Dendritic cell treated with granulocyte-macrophage colony-stimulating factor and Interleukin-4, amounts not matched to agents 40 ng/mL and 50 ng/mL, for 4 days (primary cell): ENCODE measurements at regions not wholly inside any gene's neighbourhood (a gene's known extent, or its start where the extent isn't known, plus 50 kb on each side); places are given as distances from the start of the nearest gene placed in this dataset.

ENCODE experiments used
- H3K27ac Mint-ChIP-seq: one replicate; pipeline ENCODE4 v1.8.0; 2022; ENCODE audit warnings: mild to moderate bottlenecking, mixed read lengths
- H3K27me3 Mint-ChIP-seq: one replicate; pipeline ENCODE4 v1.8.0; 2022; ENCODE audit warnings: mild to moderate bottlenecking, mixed read lengths
- H3K36me3 Mint-ChIP-seq: one replicate; pipeline ENCODE4 v1.8.0; 2022; ENCODE audit warnings: low read depth, mixed read lengths
- H3K4me1 Mint-ChIP-seq: one replicate; pipeline ENCODE4 v1.8.0; 2022; ENCODE audit warnings: low read depth, mixed read lengths
- H3K4me3 Mint-ChIP-seq: one replicate; pipeline ENCODE4 v1.8.0; 2022; ENCODE audit warnings: mild to moderate bottlenecking, moderate library complexity, mixed read lengths
- H3K9me3 Mint-ChIP-seq: one replicate; pipeline ENCODE4 v1.8.0; 2022; ENCODE audit warnings: mixed read lengths
- intact Hi-C: fragments of 100-400 bp; cut with micrococcal nuclease; formaldehyde crosslinking; loops from one replicate; pipeline ENCODE4 v1.15.0; 2022

DNA sequence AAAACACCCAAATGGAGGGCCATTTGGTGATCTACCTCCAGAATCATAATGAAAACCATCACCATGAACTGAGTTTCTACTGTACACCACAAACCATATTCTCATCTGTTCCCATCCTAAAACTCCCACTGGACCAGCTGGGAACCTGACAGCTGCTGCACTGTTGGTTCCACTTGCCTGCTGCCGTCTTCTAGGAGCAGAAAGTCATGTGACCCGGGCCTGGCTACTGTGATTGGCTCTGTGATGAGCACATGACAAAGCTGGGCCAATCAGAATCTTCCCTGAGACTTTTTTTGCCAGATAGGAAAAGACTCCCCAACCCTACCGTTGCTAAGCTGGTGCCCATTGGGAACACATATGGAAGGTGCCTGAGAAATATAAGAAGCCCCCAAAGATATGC is 264.2 kb downstream of the MRTFB start:
- intact Hi-C loops = no loop called here
- H3K4me1 Mint-ChIP-seq = peaks cover under 1% of the 10 kb centered on the region
- H3K27ac Mint-ChIP-seq = no peak overlapping the region
- no peaks in the 10 kb centered on the region for H3K36me3 Mint-ChIP-seq
- peaks cover 7% of the 10 kb centered on the region for H3K9me3 Mint-ChIP-seq
- H3K27me3 Mint-ChIP-seq = peaks cover 47% of the 10 kb centered on the region
- H3K4me3 Mint-ChIP-seq = no peak overlapping the region

DNA sequence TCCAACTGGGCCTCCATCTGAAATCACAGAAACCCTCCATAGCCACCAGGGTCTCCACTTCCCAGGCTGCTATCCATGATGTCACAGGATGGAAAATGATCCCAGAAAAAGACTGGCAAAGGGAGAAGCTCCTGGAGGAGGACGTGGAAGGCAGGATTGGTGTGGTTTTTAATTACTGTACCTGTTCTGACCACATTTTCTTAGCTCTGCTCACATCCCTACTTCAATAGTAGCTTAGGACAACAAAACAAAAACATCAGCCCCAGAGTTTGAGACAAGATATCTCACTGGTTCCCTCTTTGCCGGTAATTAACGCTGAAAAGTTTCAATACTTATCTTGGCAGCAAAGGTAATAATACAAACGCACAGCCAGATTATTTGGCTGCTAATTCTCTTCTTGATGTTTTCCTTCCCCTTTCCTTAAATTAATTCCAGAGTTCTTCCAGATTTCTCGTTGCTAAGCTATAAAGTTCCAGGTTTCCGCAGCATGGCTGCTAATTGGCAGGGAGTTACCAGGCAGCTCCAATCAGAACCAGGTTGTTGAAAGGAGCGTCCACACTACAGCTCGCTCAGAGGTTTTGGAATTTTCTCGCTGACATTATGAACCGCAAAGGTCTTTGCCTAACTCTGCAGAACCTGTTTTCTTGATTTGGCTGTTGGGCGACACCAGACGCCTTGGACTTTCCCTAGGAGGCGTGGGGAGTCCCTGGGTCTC is 263.4 kb downstream of the MRTFB start:
- Mint-ChIP-seq H3K27me3 (peaks cover 44% of the 10 kb centered on the region), H3K36me3 (no peaks in the 10 kb centered on the region), H3K4me3 (no peak overlapping the region), H3K4me1 (peaks cover 8% of the 10 kb centered on the region), H3K27ac (no peak overlapping the region), H3K9me3 (peaks cover 7% of the 10 kb centered on the region)
- intact Hi-C loops = no loop called here

DNA sequence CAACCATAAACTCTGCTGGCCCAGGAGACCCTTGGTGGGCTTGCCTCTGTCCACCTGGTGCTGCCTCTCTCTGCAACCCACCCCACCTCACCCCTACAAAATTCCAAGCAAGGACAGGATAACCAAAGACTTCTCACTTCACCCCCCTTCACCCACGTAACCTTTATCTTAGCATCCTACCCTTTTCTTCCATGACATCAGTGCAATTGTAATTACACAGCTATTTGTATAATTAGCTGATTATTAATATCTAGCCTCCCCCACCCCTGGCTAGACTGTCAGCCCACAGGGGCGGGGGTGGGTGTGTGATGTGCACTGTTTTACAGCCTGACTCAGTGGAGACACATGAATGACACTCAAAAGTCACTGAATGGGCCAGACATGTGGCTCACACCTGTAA is 262.2 kb downstream of the MRTFB start:
- Mint-ChIP-seq H3K9me3 (peaks cover 7% of the 10 kb centered on the region), H3K4me1 (peaks cover 9% of the 10 kb centered on the region), H3K27me3 (peaks cover 44% of the 10 kb centered on the region), H3K27ac (no peak overlapping the region), H3K4me3 (no peak overlapping the region), H3K36me3 (peaks cover 3% of the 10 kb centered on the region)
- intact Hi-C loops = no loop called here

DNA sequence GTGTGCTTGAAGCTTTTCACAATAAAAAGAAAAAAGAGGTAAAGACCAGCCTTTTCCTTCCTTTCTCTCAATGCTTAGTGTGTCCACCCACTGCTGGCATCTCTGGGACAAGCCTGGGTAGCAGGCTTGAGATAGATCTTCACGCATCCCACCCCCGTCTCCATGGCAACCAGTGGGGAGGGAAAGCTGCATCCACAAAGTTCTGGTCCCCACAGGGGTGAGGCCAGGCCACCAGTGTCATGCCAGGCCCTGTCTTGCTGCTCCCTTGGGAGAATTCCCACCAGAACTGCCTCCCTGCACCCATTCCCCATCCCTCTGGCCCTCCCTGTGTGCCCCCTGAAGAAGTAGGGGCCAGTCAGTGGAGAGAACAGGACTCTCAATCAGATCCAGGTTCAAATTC is 259.9 kb downstream of the MRTFB start:
- peaks cover 9% of the 10 kb centered on the region for H3K4me1 Mint-ChIP-seq
- no peak overlapping the region for H3K4me3 Mint-ChIP-seq

DNA sequence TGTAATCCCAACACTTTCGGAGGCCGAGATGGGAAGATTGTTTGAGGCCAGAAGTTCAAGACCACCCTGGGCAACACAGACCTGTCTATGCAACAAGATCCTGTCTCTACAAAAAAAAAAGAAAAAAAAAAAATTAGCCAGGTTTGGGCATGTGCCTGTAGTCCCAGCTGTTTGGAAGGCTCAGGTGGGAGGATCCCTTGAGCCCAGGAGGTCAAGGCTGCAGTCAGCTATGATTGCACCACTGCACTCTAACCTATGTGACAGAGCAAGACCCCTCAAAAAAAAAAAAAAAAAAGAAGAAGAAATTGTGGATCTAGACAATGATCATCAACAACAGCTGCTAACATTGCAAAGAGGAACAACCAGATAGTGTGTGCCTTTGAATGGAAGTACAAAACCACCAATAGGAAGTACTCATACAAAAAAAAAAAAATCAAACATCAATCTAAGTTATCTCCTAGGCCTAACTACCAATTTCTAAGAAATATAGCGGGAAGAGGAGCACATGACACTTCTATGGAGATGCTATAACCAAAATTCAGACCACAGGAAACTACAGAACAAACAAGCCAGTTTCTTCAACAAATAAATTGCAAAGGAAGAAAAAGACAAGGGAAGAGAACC is 258.7 kb downstream of the MRTFB start:
- Mint-ChIP-seq H3K27me3 (peaks cover 41% of the 10 kb centered on the region), H3K4me3 (no peak overlapping the region), H3K9me3 (no peaks in the 10 kb centered on the region), H3K36me3 (peaks cover 20% of the 10 kb centered on the region), H3K4me1 (peaks cover 9% of the 10 kb centered on the region), H3K27ac (no peak overlapping the region)
- intact Hi-C loops = no loop called here

More for the DNA sequence above, 259.9 kb downstream of the MRTFB start:
- Mint-ChIP-seq H3K27ac (no peak overlapping the region), H3K9me3 (peaks cover 7% of the 10 kb centered on the region), H3K27me3 (peaks cover 41% of the 10 kb centered on the region), H3K36me3 (peaks cover 14% of the 10 kb centered on the region)
- intact Hi-C loops = no loop called here

DNA sequence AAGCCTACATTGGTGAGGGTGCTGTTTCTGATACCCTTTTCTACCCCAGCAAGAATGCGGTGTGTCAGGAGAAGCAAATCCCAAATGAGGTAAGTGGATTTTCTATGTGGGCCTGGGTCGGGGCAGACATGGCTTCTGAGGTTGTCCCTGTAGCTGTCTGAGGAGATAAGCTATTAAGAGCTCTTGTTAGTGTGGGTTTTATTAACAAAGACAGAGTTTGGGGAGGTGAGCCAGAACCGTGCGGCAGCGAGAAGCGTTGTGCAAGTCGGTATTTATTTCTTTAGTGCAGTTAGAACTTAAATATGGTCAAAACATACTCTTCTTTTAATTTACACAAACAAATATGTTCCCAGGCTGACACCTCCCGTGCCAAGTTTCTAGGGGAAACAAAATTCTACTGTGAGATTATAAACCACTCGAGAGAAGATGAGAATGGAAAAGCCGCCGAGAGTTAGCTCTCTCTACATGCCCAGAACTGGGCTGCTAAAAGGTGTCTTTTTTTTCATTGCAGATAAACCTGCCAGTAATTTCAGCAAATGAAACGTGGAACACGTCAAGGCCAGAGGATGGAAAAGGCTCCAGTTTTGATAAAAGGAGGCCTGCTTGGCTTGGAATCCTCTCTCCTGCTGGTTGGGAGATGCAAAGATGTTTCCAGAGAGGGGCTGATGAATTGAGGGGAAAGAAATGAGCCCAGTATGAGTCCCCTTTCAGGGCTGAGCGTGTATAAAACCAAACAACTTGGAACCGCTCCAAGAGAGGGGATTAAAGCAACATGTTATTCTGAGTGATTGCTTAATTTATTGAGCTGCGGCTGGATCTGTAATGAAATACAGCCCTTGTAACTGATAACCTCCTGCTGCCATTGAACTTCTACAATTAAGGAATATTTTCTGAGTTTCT is 254.6 kb downstream of the MRTFB start:
- Mint-ChIP-seq H3K9me3 (no peaks in the 10 kb centered on the region), H3K27me3 (peaks cover 30% of the 10 kb centered on the region), H3K27ac (no peak overlapping the region), H3K4me1 (peaks cover 9% of the 10 kb centered on the region), H3K4me3 (no peak overlapping the region), H3K36me3 (peaks cover 20% of the 10 kb centered on the region)
- intact Hi-C loops = no loop called here

DNA sequence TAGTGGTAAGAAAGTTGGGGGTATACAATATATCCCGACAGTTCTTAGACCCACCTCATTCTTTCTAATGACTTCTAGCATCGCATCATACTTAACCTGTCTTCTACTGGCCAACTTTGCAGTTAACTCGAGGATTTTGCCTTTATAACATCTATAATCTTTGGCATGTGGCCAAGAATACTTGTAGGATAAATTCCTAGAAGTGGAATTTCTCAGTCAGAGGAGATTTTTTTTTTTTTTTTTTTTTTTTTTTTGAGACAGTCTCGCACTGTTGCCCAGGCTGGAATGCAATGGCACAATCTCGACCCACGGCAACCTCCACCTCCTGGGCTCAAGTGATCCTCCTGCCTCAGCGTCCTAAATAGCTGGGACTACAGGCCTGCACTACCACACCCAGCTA is 253.5 kb downstream of the MRTFB start:
- H3K4me3 Mint-ChIP-seq = no peak overlapping the region
- H3K27me3 Mint-ChIP-seq = peaks cover 28% of the 10 kb centered on the region

DNA sequence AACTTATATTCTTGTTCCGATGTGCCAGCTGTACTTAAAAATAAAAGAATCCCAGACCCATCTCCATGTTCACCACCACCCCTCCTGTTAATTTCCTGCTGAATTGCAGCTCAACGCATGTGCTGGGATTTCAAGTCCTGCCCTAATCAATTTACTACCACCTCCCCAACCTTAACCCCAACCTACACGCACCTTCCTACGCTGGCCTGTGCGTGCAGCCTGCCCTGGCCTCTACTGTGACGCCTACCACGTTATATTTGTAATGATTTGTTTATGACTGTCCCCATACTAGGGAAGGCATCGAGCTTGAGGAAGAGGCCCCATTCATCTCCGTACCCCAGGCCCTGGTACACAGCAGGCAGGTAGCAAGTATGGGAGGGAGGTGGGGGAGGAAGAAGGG is 251.1 kb downstream of the MRTFB start:
- Mint-ChIP-seq H3K4me1 (no peaks in the 10 kb centered on the region), H3K36me3 (peaks cover 7% of the 10 kb centered on the region), H3K4me3 (no peak overlapping the region), H3K27ac (no peak overlapping the region), H3K9me3 (no peaks in the 10 kb centered on the region), H3K27me3 (peaks cover 18% of the 10 kb centered on the region)
- intact Hi-C loops = no loop called here

More for the DNA sequence above, 253.5 kb downstream of the MRTFB start:
- Mint-ChIP-seq H3K27ac (no peak overlapping the region), H3K9me3 (no peaks in the 10 kb centered on the region), H3K36me3 (peaks cover 20% of the 10 kb centered on the region), H3K4me1 (peaks cover 1% of the 10 kb centered on the region)
- intact Hi-C loops = no loop called here

DNA sequence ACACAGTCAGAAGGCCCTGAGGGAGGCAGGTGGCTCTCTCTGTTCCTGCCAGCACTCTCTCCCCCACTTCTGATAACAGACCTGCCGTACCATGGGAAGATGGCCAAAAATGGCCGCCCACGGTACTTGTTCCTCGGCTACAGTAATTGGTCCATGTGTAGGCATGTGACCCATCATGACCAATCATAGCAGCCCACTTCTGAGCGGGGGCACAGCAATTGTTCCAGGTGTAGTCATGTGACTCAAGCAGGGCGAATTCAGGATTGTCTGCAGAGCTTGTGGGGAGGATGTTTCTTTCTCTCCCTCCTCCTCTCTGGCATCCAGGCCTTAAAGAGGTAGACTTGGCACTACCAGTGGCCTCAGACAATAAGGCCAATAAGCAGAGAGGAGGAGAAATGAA is 250.4 kb downstream of the MRTFB start:
- peaks cover 18% of the 10 kb centered on the region for H3K27me3 Mint-ChIP-seq
- H3K36me3 Mint-ChIP-seq = peaks cover 7% of the 10 kb centered on the region
- intact Hi-C loops = no loop called here
- H3K4me1 Mint-ChIP-seq = no peaks in the 10 kb centered on the region
- H3K4me3 Mint-ChIP-seq = no peak overlapping the region
- no peak overlapping the region for H3K27ac Mint-ChIP-seq
- no peaks in the 10 kb centered on the region for H3K9me3 Mint-ChIP-seq

DNA sequence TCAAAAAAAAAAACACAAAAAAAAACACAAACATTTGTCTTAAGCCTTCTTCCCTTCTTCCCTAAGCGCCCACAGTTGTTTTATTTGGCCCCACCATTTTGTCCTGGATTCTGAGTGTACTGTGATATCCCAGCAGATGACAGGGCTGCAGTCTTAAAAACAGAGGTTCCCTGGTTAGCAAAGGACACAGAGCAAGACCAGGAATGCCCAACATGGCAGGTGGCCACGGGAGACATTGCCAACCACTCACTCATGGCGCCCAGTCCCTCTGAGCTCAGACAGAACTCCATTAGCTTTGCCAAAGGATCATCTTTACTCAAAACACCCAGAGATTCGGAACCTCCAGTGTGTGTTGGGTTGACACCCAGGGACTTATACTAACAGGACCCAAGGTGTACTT is 249.3 kb downstream of the MRTFB start:
- no peak overlapping the region for H3K4me3 Mint-ChIP-seq
- H3K27me3 Mint-ChIP-seq = peaks cover 13% of the 10 kb centered on the region
- H3K27ac Mint-ChIP-seq = no peak overlapping the region
- no peaks in the 10 kb centered on the region for H3K9me3 Mint-ChIP-seq
- no peaks in the 10 kb centered on the region for H3K36me3 Mint-ChIP-seq
- intact Hi-C loops = no loop called here
- H3K4me1 Mint-ChIP-seq = no peaks in the 10 kb centered on the region
